ENCODE measurements at regions not wholly inside any gene's neighbourhood (a gene's known extent, or its start where the extent isn't known, plus 50 kb on each side); places are given as distances from the start of the nearest gene placed in this dataset.

- TF ChIP-seq POLR2A (IDR thresholded peaks at IDR 0.05) = no peak
- TF ChIP-seq, protein P1, sequence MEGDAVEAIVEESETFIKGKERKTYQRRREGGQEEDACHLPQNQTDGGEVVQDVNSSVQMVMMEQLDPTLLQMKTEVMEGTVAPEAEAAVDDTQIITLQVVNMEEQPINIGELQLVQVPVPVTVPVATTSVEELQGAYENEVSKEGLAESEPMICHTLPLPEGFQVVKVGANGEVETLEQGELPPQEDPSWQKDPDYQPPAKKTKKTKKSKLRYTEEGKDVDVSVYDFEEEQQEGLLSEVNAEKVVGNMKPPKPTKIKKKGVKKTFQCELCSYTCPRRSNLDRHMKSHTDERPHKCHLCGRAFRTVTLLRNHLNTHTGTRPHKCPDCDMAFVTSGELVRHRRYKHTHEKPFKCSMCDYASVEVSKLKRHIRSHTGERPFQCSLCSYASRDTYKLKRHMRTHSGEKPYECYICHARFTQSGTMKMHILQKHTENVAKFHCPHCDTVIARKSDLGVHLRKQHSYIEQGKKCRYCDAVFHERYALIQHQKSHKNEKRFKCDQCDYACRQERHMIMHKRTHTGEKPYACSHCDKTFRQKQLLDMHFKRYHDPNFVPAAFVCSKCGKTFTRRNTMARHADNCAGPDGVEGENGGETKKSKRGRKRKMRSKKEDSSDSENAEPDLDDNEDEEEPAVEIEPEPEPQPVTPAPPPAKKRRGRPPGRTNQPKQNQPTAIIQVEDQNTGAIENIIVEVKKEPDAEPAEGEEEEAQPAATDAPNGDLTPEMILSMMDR (IDR thresholded peaks at IDR 0.05) = no peak
Measured at GRCh38 chr2:103945083-103945482, 908.8 kb upstream of the POU3F3 start.
